Cardiac septum (tissue), 1 donor: ENCODE measurements at regions not wholly inside any gene's neighbourhood (a gene's known extent, or its start where the extent isn't known, plus 50 kb on each side); places are given as distances from the start of the nearest gene placed in this dataset.
"Not testable (repeated sequence)": the region's sequence is repeated elsewhere in the genome, so short reads cannot be mapped to it uniquely, and the experiment has no call there.

ENCODE experiments used
- DNase-seq: peaks from one replicate; pipeline ENCODE4 v3.0.0-alpha.2; 2020; ENCODE audit warnings: low spot score
- intact Hi-C: fragments of 100-400 bp; cut with DNase I; formaldehyde crosslinking; loops from one replicate; pipeline ENCODE4 v1.14.0; 2022
- donor health status: DM: no; HTN: no; CAD: no.

DNA sequence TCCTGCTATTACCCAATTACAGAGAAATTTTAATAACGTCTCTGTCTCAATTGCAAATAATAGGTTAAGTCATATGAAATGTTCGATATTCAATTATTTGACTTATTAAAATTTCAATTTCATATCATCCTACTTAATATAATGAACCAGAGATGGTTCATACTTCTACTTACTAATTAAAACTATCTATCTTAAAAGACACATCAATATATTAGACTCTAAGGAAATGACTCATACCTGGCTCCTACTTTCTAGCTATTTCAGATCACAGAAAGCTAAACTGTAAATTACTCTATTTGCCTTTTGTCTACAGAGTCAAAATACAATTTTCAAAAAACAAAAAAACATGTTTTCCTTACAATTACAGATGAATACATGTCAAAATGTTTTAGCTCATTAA, 99.6 kb downstream of the CAPZA3 start:
- no peak for DNase-seq

DNA sequence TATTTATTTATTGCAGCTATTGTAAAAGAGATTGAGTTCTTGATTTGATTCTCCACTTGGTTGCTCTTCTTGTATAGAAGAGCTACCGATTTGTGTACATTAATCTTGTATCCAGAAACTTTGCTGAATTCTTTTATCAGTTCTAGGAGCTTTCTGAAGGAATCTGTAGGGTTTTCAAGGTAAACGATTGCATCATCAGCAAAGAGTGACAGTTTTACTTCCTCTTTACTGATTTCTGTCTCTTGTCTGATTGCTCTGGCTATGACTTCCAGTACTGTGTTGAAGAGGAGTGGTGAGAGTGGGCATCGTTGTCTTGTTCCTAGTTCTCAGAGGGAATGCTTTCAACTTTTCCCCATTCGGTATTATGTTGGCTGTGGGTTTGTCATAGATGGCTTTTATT, 103.1 kb downstream of the CAPZA3 start:
- DNase-seq, intact Hi-C loops: not testable (repeated sequence)

More for the DNA sequence above, 99.6 kb downstream of the CAPZA3 start:
- intact Hi-C loops, result no loop called here

DNA sequence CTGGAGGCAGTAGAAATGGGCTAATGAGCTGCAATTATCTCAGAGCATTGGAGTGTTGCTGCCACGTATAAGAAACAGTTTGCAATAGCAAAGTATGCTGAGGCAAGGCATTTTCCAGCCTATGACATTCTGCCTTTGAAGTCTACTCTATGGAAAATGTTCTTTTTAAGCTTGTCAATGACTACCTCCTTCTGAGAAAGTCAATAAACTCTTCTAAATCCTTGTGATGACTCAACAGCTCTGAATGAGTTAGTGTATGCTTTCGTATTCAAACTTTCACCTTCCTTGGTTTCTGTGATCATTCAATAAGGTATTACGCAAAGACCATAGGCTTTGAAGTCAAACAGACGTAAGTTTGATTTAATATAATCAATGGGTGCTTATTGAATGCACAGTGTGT, 111.2 kb downstream of the CAPZA3 start:
- DNase-seq, result no peak
- intact Hi-C loops, result no loop called here

DNA sequence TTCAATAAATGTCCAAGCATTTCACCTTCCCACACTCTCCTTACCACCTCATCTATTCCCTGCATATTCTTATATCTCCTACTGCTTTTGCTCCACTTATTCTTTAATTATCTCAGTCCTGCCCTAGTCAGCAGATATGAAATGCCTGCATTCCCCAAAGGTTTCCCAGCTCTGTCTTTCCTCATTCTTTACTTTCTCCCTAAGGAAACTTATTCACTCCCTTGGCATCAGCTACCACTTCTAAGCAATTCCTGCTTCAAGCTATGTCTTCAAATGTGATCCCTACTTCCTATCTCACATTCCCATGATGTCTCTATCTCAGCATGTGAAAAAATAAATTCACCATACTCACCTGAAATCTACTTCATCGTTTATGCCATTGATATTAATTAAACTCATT, 111.8 kb downstream of the CAPZA3 start:
- no peak for DNase-seq
- intact Hi-C loops, result loop anchor here (10.0 kb wide), 1 partner anchor 435 kb away; no protein-coding TSS in a partner anchor

DNA sequence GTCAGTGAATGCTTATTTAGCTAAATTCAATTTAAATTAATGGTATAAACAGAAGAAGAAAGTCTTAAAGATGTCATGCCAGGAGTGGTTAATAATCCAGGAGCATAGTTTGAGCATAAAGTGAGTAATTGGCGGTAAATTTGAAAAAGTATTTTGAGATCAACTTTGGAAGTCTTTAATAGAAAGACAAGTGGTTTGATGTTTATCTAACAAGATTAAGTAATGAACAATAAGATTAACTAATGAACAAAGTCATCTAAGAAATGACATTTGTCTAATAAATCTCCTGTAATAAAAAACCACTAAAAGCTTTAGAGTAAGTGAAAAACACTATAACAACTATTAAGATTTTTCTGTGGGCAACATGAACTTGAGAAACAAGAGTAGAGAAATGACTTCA, 112.8 kb downstream of the CAPZA3 start:
- no peak for DNase-seq
- intact Hi-C loops, result loop anchor here (10.0 kb wide), 1 partner anchor 434 kb away; no protein-coding TSS in a partner anchor

DNA sequence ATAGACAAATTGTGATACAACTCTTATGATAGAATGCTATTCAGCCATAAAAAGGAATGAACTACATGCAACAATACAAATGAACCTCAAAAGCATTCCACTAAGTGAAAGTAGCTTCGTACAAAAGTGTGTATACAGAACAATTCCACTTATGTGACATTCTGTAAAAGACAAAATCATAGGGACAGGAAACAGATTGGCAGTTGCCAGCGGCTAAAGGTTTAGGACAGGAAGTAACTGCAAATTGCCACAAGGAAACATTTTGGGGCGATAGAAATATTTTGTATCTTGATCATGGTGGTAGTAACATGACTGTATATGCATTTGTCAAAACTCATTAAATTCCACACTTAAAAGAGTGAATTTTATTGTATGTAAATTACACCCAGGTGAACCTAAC, 113.4 kb downstream of the CAPZA3 start:
- intact Hi-C loops, result loop anchor here (10.0 kb wide), 1 partner anchor 434 kb away; no protein-coding TSS in a partner anchor
- DNase-seq, result no peak

DNA sequence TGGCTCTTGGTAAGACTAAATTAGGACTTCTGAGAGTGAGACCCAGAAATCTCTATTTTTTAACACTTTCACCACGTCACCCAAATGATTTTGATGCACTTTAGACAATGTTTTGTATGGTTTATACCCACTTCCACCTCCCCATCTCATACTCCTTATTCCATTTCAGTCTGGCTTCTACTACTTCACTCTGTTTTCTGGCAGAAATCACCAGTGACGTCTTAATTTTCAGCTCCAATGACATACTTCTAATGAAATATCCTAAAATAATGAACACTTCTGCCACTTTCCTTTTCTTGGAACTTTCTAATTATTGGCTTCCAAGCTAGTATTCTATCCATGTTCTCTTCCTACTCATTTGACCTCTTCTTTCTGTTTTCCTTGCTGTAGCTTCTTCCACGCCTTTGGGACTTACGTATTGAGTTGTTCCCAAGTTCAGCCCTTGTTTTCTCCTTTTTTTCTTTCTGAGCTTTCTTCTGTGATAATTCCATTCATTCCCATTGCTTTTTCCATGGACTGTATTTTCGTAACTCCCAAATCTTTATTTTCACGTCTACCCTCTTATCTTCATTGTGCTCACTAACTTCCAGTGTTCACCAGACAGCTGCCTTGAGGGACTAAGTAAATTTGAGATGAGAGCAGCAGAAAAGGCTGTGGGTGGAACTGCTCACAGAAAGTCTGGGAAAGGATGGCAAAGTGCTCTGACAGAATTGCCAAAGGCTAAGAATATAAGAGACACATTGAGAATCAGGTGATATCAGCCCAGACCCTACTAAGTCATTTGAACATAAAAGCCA, 115.8 kb downstream of the CAPZA3 start:
- no peak for DNase-seq
- intact Hi-C loops, result loop anchor here (10.0 kb wide), 1 partner anchor 431 kb away; no protein-coding TSS in a partner anchor

DNA sequence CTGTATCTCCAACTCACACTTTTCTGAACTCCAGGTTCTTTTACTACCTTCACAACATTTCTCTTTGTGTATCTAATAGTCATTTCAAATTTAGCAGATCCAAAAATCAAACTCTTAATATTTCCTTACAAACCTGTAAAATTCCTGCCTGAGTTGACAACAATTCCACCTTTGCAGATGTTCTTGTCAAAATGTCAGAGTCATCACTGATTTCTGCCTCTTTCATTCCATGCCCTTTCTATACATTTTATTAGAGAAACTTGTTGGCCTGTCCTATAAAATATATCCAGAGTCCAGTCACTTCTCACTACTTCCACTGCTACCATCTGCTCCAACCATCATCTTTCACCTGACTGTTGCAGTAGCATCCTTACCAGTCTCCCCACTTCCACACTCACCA, 119.7 kb downstream of the CAPZA3 start:
- intact Hi-C loops, result loop anchor here (10.0 kb wide), 1 partner anchor 427 kb away; no protein-coding TSS in a partner anchor
- DNase-seq, result no peak

DNA sequence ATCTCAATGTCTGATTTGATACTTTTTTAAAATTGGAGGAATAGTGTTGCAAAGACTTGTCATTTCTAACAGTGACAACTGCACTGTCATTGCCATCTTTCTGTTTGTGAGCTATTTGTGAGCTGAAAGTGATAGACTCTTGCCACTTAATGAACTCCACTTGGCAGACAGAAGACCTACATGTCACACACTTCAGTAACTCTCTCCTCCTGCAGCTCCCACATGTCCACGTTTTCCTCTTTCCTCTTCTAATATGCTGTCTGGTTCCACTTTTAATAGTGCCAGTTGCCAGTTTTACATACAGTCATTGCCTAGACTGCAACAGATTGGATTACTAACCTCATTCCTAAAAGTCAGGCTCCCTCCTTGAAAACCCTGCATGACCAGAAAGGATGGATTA, 121.5 kb downstream of the CAPZA3 start:
- no peak for DNase-seq
- intact Hi-C loops, result loop anchor here (10.0 kb wide), 1 partner anchor 425 kb away; no protein-coding TSS in a partner anchor

DNA sequence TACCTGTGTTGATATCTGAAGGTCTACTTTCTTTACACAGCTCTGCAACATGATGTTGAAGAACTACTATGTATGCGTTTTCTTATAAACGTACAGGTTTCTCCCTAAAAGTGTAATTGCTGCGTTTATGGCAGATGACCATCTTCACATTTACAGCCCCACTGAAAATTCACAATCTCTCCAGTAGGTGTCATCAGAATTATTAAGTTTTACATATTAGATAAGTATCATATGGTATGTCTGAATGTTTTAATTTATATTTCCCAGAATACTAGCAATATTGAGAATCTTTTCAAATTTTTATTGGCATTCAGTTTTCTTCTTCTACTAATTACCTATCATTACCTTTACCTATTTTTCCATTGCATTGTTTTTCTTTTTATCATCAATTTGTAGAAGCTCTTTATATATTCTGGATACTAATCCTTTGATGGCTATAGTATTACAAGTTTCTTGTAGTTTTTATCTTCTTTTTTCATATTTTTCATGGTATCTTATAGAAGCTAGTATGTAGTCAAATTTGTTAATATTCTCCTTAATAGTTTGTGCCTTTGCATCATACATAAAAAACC, 123.5 kb downstream of the CAPZA3 start:
- no peak for DNase-seq
- intact Hi-C loops, result loop anchor here (5.0 kb wide), 1 partner anchor 326 kb away; no protein-coding TSS in a partner anchor

DNA sequence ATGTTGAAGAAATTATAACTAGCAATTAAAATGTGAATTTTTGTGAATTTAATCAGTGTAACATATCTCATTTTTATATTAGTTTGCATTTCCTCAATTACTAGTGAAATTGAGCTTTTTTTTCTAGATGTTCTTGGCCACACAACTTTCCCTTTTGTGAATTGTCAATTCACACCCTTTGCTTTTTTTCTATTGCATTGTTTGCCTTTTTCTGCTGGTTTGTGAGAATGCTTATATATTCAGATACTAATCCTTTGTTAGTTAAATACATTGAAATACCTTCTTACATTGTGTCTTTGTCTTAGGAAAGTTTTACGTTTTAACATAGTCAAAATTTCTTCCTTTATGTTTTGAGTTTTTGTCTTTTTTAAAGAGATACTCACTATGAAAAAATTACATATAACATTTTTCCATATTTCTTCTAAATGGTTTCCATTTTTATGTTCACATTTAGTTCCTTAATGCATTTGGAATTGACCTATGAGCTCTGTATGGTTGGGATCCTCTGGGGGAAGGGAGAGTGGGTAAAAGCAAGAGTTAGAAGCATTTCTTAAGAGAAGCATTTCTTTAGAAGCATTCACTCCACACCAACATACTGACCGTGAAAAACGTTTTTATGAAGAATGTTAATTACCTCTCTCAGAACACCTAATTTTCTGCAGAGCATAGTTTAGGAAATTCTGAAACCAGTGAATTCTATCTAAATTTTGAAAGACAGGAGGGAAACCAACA, 126.0 kb downstream of the CAPZA3 start:
- DNase-seq, result no peak
- intact Hi-C loops, result loop anchor here (5.0 kb wide), 1 partner anchor 323 kb away; no protein-coding TSS in a partner anchor

DNA sequence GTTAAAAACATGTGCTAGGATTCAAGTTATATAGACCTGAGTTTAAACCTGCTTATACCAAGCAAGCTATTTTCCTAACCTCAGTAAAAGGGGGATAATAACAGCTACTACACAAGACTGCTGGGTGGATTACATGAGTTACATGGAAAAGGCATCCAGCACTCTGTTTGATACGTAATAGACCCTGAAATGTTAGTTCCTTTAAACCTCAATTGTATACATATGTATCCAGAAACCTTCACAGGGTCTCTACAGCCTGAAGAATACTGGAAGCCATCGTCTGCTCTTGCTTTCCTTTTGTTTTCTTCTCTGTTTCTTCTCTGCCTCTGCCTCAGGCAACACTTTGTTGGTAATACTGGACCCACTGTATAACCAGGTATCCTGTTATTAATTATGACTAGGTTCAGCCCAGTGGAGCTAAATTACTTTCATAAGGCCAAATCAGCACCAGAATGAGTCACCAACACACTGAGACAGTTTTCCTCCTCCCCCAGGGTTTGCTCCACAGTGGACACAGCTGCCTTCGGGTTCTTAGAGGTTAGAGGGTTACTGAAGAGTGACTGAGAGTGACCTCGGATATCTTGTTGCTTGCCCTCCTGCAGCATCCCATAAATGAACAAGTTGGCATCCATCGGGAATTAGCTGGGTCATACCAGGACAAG, 127.1 kb downstream of the CAPZA3 start:
- DNase-seq, result no peak
- intact Hi-C loops, result loop anchor here (5.0 kb wide), 1 partner anchor 322 kb away; no protein-coding TSS in a partner anchor

DNA sequence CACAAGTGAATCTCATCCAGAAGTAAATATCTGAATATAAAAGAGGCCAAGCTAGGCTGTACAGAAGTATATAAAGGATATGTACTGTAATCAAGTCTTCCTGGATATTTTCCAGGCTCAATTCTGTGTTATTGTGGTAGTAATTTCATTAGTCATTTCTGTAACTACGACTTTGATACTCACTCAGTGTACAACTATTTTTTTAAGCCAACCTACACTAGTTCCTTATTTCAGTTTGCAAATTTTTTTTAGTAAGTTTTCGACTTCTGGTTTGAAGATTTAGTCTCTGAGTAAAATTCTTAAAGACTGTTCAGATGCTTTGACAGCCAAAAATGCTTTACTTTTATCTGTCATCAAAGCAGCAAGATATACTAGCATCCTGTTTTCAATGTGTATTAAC, 130.8 kb downstream of the CAPZA3 start:
- intact Hi-C loops, result no loop called here
- no peak for DNase-seq

DNA sequence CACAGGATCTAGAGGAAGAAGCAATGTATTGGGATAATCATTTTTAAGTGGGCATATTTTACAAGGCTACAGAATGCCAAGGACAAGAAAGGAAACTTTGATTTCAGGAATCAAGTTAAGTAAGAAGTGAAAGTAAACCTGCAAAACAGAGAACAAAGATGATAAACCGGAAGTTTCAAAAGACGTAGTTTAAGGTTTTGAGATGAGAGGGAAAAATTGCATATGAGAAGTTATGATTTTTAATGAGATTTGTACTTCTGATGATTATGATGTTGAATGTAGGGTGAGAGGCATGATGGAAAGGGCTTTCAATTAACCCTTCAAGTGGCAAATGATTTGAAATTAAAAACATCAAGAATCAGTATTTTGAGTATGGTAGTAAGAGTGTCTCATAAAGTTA, 134.9 kb downstream of the CAPZA3 start:
- no peak for DNase-seq
- intact Hi-C loops, result no loop called here

DNA sequence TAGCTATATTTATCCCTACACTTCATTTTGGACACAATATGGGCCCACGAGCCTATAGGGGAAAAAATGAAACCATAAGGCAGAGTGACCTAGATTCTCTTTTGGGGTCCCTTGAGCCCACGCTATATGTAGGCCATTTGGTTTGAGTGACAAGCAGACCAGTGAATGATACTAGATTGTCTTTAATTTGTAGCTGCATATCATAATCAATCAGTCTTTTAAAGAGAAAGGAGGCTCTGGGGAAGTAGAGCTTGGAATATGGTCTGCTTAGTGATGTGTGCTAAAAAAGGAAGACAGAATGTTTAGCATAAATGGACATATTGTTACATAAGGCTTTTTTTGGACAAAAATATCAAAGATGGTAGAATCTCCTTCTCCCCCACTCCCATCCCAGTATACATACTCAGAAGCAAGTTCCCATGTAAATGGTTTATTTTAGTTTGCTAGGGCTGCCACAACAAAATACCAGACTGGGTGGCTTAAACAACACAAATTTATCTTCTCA, 140.8 kb downstream of the CAPZA3 start:
- intact Hi-C loops, result no loop called here
- DNase-seq, result no peak

DNA sequence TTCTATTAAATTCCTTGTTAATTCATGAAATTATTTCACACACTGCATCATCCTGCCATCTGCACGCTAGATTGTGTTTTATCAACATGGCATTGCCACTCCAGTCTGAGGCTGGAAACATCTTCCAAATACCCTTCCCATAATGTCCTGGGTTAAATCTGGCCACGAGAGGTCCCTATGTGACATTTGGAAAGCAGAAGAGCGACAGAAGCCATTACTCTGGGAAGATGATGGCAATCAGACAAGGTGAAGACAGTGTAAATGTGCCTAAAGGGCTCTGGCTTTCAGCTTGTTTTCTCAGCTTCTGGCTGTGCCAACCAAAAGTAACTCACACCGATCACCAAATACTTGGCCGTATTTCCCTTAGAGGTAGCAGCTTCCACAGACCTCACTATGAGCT, 144.8 kb downstream of the CAPZA3 start:
- no peak for DNase-seq
- intact Hi-C loops, result no loop called here

DNA sequence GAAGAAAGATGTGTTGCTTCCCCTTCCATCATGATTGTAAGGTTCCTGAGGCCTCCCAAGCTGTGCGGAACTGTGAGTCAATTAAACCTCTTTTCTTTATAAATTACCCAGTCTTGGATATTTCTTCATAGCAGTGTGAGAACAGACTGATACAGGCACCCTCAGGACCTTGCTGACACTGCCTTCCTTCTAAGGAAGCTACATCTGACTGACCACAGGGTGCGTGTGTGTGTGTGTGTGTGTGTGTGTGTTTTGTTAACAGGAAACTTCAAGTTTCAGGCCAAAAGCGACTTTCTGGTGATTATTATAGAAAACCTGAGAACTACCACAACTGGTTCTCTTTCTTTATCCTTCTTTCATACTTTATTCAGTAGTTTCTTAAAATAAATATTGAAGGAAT, 149.0 kb downstream of the CAPZA3 start:
- intact Hi-C loops, result no loop called here
- DNase-seq, result no peak

DNA sequence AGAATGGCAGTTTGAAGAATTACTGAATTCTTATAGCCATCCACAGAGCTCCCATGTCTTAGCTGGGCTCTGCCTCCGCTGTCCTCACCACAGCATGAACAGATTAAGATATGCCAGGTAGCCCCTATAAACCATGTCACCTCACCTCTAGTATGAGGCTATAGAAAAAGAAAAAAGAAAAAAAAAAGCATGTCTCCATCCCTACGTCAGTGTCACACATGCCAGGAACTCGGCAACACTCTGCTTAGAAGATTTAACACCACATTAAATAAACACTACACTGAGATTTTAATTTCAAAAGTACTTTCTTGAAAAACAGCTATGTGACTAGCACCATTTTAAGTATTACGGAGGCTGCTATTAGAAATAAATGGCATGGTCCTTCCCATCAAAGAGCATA, 149.4 kb downstream of the CAPZA3 start:
- intact Hi-C loops, result no loop called here
- DNase-seq, result no peak

DNA sequence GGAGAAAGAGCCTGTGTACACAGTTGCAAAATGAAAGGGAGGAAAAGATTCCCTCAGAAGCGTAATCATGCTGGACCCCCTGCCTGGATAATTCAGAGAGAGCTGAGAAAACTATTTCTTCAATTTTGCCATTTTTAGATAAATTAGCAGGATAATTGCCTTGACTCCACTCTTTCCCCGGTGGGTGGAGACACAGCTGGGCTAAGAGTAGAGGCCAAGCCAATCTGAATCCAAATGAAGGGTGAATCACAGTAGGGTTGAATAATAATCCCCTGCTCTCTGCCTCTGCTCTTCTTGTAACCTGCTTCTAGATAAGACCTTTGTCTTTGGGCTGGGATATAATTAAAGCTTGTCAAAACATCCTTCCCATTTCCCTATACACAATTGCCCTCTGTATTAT, 150.1 kb downstream of the CAPZA3 start:
- no peak for DNase-seq
- intact Hi-C loops, result no loop called here

DNA sequence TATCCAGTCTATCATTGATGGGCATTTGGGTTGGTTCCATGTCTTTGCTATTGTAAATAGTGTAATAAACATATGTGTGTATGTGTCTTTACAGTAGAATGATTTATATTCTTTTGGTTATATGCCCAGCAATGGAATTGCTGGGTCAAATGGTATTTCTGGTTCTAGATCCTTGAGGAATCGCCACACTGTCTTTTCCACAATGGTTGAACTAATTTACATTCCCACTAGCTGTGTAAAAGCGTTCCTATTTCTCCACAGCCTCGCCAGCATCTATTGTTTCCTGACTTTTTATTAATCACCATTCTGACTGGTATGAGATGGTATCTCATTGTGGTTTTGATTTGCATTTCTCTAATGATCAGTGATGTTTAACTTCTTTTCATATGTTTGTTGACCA, 152.7 kb downstream of the CAPZA3 start:
- intact Hi-C loops, DNase-seq: not testable (repeated sequence)
